ENCODE measurements at regions not wholly inside any gene's neighbourhood (a gene's known extent, or its start where the extent isn't known, plus 50 kb on each side); places are given as distances from the start of the nearest gene placed in this dataset.
A peak's percentile ranks its signal among the peaks of the same experiment; 100 is the strongest.

DNA sequence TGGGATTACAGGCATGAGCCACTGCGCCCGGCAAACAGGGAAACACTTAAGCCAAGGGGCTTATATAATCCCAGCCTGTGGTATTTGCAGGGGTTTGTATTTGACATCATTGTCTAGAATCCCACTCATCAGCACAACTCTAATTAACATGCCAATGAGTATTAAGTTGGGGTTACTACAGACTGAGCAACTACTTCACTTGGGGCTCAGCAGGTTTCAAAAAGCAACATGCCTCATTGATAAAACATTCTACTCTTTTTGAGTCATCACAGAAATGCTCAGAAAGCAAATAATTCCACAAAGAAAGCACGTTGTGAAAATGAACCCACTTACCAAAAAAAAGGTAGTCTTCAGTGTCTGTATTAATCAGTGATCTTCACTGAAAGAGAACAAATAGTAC, 236.9 kb upstream of the CELF2 start:
- Mint-ChIP-seq H3K27ac (no peak overlapping the region), H3K9me3 (peaks cover 0 to 3% of the 10 kb centered on the region in 2 donors), H3K36me3 (peaks cover 0 to 4% of the 10 kb centered on the region in 2 donors)
- DNase-seq (ENCODE audit: low spot score in 2 of 2) (no peak), ATAC-seq (no peak)

DNA sequence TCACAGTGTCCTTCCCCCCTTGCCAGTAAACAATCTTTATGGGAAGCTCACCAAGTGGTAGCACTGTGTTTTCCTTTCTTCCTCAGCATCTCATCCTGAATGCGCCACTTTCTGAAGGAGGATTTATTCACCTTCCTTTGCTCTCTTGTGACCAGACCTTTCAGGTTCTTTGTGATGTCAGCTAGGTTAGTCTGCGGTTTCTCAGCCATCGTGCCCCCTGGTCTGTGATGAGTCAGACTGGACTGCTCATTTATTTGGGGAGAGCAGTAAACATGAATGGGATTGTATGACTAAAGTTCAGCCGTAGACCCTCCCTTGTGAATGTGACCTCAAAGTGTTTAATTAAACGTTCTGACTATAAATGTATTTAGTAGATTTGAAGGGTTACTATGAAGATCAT, 235.1 kb upstream of the CELF2 start:
- H3K9me3 Mint-ChIP-seq = peaks cover 0 to 3% of the 10 kb centered on the region in 2 donors
- H3K36me3 Mint-ChIP-seq = peaks cover 0 to 4% of the 10 kb centered on the region in 2 donors
- no peak overlapping the region for H3K27ac Mint-ChIP-seq
- ATAC-seq (no peak), DNase-seq (ENCODE audit: low spot score in 2 of 2) (no peak)

DNA sequence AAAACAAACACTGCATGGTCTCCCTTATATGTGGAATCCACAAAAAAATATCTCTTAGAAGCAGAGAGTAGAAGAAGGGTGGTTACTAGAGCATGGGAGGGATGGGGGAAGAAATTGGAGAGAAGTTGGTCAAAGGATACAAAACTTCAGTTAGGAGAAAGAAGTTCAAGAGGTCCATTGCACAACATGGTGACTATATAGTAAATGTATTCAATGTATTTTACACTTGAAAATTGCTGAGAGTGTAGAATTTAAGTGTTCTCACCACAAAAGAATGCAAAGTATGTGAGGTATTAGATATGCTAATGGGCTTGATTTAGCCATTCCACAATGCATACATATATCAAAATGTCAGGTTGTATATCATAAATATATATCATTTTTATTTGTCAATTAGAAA, 232.0 kb upstream of the CELF2 start:
- Mint-ChIP-seq H3K9me3 (peaks cover 0 to 3% of the 10 kb centered on the region in 2 donors), H3K27ac (no peak overlapping the region), H3K36me3 (peaks cover 0 to 4% of the 10 kb centered on the region in 2 donors)
- DNase-seq (ENCODE audit: low spot score in 2 of 2) (no peak), ATAC-seq (no peak)

DNA sequence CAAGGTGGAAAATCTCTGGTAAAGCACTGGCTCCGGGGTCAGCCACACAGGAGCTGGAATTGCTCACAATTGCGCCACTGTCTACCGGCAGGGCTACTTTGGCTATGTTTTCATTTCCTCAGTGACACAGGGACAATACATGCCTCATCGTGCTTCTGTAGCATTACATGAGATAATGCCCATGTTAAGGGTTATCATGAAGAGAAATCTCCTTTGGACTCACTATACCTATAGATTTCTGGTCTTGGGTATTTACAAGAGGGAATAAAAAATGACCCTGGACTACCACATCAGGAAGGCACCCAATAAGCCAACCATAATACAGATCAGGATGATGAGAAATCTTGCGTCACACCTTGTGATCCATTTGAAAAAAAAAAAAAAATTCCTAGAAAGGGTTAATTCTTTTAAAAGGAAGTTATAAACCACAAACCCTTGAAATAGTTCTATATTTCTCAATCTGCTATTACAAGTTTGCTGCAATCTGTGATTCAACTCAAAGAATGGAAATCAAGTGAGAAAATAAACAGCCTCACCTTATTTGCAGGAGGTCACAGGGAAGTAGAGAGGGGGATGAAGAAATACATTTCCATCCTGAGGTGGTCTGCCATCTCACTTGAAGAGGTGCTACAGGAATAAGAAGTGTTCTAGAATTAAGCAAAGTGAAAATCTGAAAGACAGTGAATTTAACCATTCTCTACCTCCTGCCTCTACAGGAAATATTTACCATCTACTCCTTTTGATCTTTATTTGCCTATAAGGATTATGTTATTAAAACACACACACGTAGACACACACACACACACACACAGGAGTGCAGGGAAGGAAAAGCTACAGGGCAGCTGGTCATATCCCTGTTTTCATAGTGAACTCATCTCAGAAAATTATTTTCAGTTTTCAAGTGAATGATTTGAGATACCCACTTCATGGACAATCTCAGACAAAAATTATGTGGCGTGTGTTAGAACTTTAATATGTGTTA, 231.3 kb upstream of the CELF2 start:
- peaks cover 0 to 4% of the 10 kb centered on the region in 2 donors for H3K36me3 Mint-ChIP-seq
- no peak for DNase-seq (ENCODE audit: low spot score in 2 of 2)
- H3K27ac Mint-ChIP-seq = no peak overlapping the region
- peaks cover 0 to 3% of the 10 kb centered on the region in 2 donors for H3K9me3 Mint-ChIP-seq
- ATAC-seq = no peak

DNA sequence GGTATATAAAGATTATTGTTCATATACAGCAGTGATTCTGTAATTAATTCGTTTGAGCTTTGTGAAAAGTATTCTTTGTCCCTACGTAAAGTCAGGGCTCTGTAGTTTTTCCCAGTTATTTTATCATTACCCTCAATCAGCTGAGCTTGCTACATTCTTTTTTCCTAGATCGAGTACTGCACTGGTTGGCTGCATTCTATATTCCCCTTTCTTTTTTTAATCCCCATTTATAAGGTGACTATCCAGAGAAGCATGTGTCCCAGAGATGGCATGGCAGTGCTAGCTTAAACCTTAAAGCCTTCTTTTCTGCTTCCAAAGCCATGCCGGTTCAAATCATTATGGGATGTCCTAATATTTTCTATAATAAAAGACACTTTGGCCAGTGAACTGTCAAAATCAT, 230.1 kb upstream of the CELF2 start:
- DNase-seq (ENCODE audit: low spot score in 2 of 2) = no peak
- Mint-ChIP-seq H3K27ac (no peak overlapping the region), H3K36me3 (peaks cover 0 to 4% of the 10 kb centered on the region in 2 donors), H3K9me3 (peaks cover 0 to 3% of the 10 kb centered on the region in 2 donors)
- no peak for ATAC-seq

DNA sequence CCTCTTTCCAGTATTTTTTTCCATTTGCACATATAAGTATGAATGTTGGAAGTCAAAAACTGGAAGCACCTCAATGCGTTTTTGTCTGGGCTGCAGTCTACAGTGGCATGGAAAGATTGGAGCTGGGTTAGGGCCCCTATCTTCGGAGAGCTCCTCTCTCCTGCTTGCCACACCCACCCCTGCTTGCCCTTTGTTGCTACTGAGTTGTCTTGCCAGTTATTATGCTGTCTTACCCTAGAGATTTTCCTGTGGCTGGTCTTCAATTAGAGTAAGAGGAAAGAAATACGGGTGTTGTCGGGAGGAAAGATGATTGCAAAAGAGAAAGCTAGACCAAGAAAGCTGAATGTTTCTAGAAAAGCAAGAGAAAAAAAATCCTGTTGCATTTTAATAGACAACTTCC, 228.9 kb upstream of the CELF2 start:
- Mint-ChIP-seq H3K27ac (no peak overlapping the region), H3K9me3 (peaks cover 0 to 3% of the 10 kb centered on the region in 2 donors), H3K36me3 (peaks cover 0 to 4% of the 10 kb centered on the region in 2 donors)
- ATAC-seq = no peak
- no peak for DNase-seq (ENCODE audit: low spot score in 2 of 2)

DNA sequence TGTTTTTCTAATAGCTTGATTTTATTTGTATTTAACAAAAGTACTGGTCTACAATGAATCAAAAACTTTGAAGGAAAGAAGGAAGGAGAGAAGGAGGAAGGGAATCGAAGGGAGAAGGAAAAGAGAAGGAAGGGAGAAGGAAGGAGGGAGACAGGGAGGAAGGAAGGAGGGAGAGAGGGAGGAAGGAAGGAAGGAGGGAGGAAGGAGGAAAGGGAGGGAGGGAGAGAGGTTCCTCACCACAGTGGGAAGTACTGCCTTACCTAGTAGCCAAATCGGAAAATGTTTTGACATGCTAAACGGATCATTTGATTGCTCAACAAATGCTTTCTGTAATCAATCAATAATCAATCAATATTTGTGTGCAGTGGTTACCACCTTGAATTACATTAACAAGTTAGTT, 225.8 kb upstream of the CELF2 start:
- no peaks in the 10 kb centered on the region for H3K9me3 Mint-ChIP-seq
- ATAC-seq (no peak), DNase-seq (ENCODE audit: low spot score in 2 of 2) (no peak)
- peak overlapping the region in 1 of 2 donors; percentile 52 for H3K27ac Mint-ChIP-seq
- no peaks in the 10 kb centered on the region for H3K36me3 Mint-ChIP-seq

DNA sequence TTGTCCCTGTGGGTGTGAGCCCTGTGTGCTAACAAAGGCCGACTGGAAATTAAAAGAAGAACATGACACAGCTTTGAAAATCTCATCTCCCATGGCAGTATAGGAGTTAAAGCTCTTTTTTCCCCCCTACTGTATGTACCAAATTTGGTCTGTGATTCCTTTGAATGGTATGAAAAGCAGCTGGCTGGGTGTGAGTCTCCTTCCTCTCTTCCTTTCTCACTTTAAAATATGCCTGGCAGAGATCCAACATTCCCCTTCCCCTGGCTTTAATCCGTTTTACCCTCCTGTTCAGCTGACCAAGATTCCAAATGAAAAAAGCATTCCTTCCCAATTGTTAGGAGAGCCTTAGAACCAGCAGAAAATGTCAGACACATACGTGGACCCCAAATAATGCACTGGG, 225.0 kb upstream of the CELF2 start:
- no peak for DNase-seq (ENCODE audit: low spot score in 2 of 2)
- Mint-ChIP-seq H3K9me3 (no peaks in the 10 kb centered on the region), H3K27ac (no peak overlapping the region), H3K36me3 (no peaks in the 10 kb centered on the region)
- no peak for ATAC-seq

DNA sequence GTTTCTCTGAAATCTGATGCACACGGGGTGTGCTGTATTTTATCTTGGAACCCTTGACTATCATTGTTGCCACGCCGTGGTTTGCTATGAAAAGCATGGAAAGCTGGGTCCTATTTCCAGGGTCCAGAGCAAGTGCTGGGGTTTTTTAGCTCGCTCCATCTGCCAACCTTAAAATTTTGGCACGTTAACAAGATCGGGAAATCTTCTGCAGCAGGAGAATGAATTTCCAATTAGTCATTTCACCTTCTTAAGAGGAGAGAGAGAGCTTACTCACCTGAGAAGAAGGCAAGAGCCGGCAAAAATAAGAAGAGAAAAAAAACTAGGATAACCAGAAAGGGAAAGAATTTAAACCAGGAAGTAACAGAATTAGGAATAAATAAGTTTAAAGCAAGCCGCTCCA, 223.6 kb upstream of the CELF2 start:
- no peaks in the 10 kb centered on the region for H3K9me3 Mint-ChIP-seq
- H3K36me3 Mint-ChIP-seq = no peaks in the 10 kb centered on the region
- DNase-seq (ENCODE audit: low spot score in 2 of 2) = no peak
- no peak for ATAC-seq
- H3K27ac Mint-ChIP-seq = no peak overlapping the region

DNA sequence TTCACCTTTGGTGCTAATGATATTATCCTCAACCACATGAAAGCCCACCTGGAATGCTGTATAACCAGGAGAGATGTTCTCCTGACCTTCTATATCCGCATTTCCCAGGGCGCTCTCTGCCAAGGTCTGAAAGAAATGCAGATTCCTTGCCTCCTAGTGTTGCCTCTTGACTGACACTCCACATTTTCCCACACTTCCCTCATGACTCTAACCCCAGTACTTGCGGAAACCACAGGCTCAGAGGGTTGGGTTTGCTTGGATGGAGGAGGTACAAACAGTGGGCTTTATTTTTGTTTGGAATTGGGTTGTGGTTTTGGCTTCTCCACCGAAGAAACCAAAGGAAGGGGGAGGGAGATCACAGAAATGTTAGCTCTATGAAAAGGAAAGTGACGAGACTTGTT, 222.9 kb upstream of the CELF2 start:
- Mint-ChIP-seq H3K36me3 (no peaks in the 10 kb centered on the region), H3K9me3 (no peaks in the 10 kb centered on the region), H3K27ac (no peak overlapping the region)
- ATAC-seq (no peak), DNase-seq (ENCODE audit: low spot score in 2 of 2) (no peak)

DNA sequence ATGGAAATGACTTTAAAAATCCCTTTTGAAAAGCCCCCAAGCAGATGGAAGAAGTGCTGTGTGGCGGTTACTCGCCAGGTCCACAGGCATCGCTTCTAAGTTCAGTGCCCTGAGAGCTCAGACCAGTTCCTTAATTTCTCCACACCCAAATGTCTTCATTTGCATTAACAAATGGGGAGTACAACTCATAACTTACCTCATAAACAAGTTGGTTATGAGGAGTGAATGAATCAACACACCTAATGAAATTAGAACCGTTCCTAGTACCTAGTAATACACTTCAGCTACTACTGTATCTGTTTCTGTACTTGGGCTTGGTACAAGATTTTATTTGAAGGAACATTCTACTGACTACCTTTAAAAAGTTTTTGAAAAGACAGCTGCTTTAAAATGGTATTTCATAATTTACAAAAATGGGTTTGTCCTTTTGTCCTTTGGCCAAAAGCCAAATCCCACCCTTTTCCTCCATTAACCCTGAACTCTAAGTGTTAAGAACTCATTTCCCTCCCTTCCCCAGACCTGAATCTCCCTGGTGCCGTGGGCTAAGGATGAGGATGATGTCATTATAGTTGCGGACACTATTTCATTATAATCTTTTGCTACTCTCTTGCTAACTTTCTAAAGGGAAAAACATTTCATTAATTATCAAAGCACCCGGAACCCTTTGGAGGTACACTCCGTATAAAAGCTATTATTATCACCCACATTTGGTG, 221.5 kb upstream of the CELF2 start:
- DNase-seq (ENCODE audit: low spot score in 2 of 2) = no peak
- ATAC-seq = no peak
- no peak overlapping the region for H3K27ac Mint-ChIP-seq
- H3K36me3 Mint-ChIP-seq = no peaks in the 10 kb centered on the region
- H3K9me3 Mint-ChIP-seq = no peaks in the 10 kb centered on the region

DNA sequence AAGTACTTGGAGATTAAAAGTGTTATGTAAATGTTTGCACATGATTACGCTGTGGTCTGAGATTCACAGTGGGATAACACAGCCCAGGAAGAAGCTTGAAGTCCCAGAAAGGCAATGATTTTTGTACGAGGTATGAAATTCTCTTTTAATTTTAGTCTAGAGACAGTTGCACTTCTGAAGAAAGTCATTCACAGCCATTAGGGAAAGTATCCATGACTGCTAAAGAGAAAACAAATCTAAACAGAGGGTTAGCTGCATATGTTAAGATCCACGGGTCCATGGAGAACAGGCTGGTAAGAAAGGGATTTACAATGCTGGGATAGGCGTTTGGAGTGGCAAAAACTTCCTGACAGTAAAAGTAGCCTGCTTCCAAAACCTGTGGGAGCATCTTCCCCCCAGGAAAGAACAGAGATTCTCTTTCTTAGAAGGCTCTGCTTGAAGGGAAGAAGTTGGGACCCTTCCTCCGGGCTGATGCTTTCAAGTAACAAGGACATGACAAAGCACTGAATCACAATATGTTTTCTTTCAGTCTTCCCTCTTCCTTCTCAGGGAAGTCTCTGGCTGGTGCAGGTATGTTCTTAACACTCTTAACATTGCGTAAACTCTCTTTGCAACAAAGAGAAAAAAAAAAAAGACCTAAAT, 220.8 kb upstream of the CELF2 start:
- ATAC-seq = no peak
- Mint-ChIP-seq H3K9me3 (no peaks in the 10 kb centered on the region), H3K27ac (no peak overlapping the region), H3K36me3 (no peaks in the 10 kb centered on the region)
- DNase-seq (ENCODE audit: low spot score in 2 of 2) = no peak

DNA sequence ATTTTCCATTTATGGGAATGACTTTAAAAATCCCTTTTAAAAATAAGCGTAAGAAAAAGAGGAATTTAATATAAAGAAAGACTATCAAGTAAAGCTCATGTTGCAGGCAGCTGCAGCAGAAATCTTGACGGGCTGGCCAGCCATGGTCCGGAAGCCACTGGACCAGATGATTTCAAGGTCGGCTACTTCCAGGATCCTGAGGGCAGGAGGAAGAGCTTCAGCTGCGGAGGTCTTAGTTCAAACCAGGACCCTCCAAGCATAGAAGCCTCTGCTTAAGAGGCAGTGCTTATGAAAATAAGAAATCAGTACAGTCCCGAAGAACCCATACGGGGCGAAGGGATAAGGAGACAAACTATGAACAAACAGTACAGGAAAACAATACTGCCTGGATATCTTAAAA, 220.2 kb upstream of the CELF2 start:
- H3K27ac Mint-ChIP-seq = no peak overlapping the region
- H3K36me3 Mint-ChIP-seq = no peaks in the 10 kb centered on the region
- no peak for DNase-seq (ENCODE audit: low spot score in 2 of 2)
- ATAC-seq = no peak
- H3K9me3 Mint-ChIP-seq = no peaks in the 10 kb centered on the region

DNA sequence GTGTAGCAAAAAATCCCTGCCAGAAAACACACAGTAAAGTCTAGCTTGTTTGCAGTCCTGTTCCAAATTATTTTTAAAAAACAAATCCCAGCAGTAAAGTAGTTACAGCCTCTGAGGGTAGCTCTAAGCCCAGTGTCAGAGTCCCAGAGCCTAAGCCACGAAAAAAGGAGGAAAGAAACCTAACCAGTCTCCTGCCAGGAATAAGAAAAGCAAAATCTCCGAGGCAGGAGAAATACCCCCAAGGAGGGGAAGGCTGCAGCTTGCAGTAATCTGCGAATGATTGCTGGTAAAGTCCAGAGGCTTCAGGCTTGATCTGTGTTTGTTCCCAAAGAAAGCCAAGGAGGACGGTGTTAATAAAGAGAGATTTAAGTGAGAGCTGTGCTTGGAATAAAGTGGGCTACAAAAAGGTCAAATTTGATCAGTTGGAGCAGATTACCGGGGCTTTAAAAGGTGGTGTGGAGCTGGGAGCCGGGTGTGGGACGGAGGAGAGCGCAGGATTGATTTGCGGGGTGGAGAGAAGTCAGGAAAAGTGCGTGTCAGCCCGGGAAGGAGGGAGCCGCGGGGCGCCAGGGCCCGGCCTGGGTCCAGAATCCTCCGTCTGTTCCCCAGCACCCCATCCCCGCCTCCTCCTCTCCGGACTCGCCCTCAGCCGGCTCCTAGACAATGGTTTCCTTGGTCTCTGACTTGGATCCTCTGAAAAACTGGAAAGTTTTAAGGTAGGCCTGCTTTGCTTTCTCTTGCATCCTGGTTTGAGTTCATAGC, 219.4 kb upstream of the CELF2 start:
- Mint-ChIP-seq H3K36me3 (no peaks in the 10 kb centered on the region), H3K9me3 (no peaks in the 10 kb centered on the region), H3K27ac (no peak overlapping the region)
- DNase-seq (ENCODE audit: low spot score in 2 of 2) (no peak), ATAC-seq (no peak)

DNA sequence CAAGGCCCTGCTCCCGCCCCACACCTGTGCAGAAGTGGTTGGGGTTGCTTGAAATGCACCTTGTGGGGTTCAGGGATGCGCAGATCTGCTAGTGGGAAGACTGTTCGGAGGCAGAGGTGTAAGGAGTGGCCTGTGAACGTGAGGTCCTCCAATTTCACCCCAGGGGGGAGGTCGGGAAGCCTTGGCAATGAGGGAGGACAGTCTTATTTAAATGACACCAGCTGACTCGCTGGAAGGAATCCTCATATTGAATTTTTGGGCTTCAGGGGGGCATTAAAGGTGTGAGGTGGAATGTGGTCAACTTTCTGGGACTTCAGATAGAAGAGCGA, 218.8 kb upstream of the CELF2 start:
- no peak overlapping the region for H3K27ac Mint-ChIP-seq
- ATAC-seq (no peak), DNase-seq (ENCODE audit: low spot score in 2 of 2) (no peak)
- no peaks in the 10 kb centered on the region for H3K9me3 Mint-ChIP-seq
- H3K36me3 Mint-ChIP-seq = no peaks in the 10 kb centered on the region

DNA sequence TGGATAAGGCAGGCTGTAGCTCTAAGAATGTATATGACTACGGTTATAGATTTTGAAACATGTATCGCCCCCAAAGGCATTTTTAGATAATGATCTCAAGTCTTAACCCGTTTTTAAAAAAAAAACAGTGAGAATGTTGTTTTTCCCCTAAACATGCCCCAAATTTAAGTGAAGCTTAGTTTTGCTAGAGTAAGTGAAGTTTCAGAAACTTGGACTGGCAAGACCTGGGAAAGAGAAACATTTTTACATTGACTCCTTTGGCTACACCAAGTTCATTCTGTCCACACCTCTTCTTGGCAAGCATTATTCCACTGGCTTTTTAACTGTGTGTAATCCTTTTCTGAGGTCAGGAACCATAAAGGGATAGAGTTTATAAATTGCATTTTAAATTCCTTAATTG, 216.7 kb upstream of the CELF2 start:
- H3K9me3 Mint-ChIP-seq = no peaks in the 10 kb centered on the region
- ATAC-seq (no peak), DNase-seq (ENCODE audit: low spot score in 2 of 2) (no peak)
- no peak overlapping the region for H3K27ac Mint-ChIP-seq
- no peaks in the 10 kb centered on the region for H3K36me3 Mint-ChIP-seq

DNA sequence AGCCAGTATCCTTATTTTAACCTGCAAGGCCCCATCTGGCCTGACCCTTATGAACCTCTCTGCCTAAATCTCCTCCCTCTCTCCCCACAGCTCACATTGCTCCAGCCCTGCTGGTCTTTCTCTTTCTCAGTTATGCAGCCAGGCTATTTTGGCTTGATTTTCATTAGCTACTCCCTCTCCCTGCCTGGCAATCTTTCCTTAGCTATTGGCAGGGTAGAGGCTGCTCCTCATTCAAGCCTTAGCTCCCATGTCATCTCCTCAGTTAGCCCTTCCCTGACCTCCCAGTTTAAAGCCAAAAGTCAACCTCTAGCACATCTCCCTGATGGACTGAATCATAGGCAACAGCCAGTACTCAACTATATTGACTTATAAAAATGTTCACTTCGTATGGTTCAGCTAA, 214.4 kb upstream of the CELF2 start:
- H3K36me3 Mint-ChIP-seq = no peaks in the 10 kb centered on the region
- no peak for ATAC-seq
- no peak overlapping the region for H3K27ac Mint-ChIP-seq
- H3K9me3 Mint-ChIP-seq = no peaks in the 10 kb centered on the region
- DNase-seq (ENCODE audit: low spot score in 2 of 2) = no peak

All from activated naive CD4-positive, alpha-beta T cell treated with anti-CD3 and anti-CD28 coated beads, Interleukin-2, amount 50 U/mL, for 72 hours (primary cell).